GM12891 (cell line): ENCODE measurements at regions not wholly inside any gene's neighbourhood (a gene's known extent, or its start where the extent isn't known, plus 50 kb on each side); places are given as distances from the start of the nearest gene placed in this dataset.

Experiments
- POLR2A ChIP-seq: IDR thresholded peaks from 2 replicates; pipeline ENCODE4 v1.6.1; 2011; ENCODE audit warnings: low read depth, low read length, control low read depth
- TAF1 ChIP-seq: IDR thresholded peaks from 2 replicates; pipeline ENCODE4 v1.6.1; 2011; ENCODE audit warnings: low read depth, low read length, control low read depth

DNA sequence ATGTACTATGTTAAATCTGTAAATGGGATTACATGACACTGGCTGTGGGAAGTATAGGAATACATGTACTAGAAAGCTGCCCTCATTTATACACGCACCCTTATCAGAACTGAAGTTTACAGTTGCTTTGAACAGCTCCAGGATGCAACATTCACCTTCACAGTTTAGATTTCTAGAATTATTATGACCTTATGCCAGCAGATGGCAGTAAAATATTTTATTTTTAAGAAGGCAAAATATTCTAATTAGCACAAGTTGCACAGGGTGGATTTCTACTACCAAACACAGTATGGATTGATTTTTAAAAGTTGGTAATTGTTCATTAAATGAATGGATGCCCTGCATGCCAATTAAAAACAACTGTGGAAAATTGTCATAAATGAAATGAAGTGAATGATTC, 670.4 kb downstream of the KCNJ3 start:
- TF ChIP-seq TAF1: no peak
- TF ChIP-seq POLR2A: no peak
